HG02763 (cell line): ENCODE measurements at regions not wholly inside any gene's neighbourhood (a gene's known extent, or its start where the extent isn't known, plus 50 kb on each side); places are given as distances from the start of the nearest gene placed in this dataset.
"Not testable (repeated sequence)": the region's sequence is repeated elsewhere in the genome, so short reads cannot be mapped to it uniquely, and the experiment has no call there.

Source experiments
- ATAC-seq: cut with Tn5 transposase; IDR thresholded peaks from one replicate; pipeline ENCODE4 v1.9.1; 2021; ENCODE audit warnings: mild to moderate bottlenecking, moderate library complexity; ENCODE audit not compliant: unreplicated experiment

- ATAC-seq, result no peak
These were observed 220.2 kb upstream of the NBEA start for GRCh38 chr13:34721631-34722595.

GRCh38 chr13:34722922-34723321, 219.1 kb upstream of the NBEA start:
- no peak for ATAC-seq

- ATAC-seq, result no peak
These were observed 211.1 kb upstream of the NBEA start for GRCh38 chr13:34730961-34731360.

DNA sequence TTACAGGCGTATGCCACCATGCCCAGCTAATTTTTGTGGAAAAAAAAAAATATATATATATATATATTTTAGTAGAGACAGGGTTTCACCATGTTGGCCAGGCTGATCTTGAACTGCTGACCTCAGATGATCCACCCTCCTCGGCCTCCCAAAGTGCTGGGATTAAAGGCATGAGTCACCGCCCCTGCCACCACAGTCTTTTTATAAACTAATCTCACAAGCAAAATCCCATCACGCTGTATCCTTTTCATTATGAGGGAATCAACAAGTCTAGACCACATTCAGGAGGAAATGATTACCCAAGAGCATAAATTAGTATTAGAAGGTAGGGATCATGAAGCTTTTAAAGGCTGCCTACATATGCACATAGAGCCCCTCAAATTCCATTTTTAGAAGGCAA, 210.6 kb upstream of the NBEA start:
- no peak for ATAC-seq

GRCh38 chr13:34733721-34734120, 208.3 kb upstream of the NBEA start:
- no peak for ATAC-seq

- no peak for ATAC-seq
These were observed 207.1 kb upstream of the NBEA start for GRCh38 chr13:34734932-34735331.

GRCh38 chr13:34738254-34738992, 203.6 kb upstream of the NBEA start:
- ATAC-seq, result no peak

DNA sequence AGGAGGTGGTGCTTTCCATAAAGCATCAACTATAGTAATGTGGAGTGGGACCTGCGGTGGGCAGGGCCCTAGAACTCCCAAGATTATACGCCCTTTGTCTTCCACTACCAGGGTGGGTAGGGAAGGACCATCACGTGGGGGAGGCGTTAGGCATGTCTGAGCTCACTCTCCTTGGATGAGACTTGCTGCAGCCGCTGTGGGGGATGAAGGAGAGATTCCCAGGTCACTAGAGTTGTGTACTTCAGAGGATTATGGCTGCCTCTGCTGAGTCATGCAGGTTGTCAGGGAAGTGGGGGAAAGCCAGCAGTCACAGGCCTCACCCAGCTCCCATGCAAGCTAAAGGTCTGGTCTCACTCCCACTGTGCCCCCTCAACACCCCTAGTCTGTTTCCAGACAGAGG, 195.0 kb upstream of the NBEA start:
- not testable (repeated sequence) for ATAC-seq

DNA sequence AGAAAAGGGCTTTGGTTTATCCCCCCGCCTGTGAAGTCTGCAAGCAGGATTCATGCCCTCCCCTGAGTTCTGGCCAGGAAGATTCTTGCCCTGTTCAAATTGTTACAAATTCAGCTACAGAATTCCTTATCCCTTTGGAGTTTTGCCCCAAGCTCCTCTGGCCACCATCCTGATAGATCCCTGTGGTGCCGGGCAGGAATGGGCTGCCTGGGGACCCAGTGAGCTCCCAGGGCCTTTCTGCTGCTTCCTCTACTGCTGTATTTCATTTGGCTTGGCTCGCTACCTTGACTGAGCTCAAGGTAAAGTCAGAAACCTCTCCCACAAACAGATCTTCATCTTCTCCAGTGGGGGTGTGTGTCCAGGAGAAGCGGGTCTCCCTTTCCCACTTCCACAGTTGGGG, 194.6 kb upstream of the NBEA start:
- no peak for ATAC-seq

GRCh38 chr13:34748073-34748472, 194.0 kb upstream of the NBEA start:
- ATAC-seq, result peak; percentile 47

- ATAC-seq, result no peak
These were observed 193.5 kb upstream of the NBEA start for GRCh38 chr13:34748596-34748995.

- ATAC-seq, result no peak
These were observed 193.0 kb upstream of the NBEA start for GRCh38 chr13:34749046-34749445.

- ATAC-seq, result no peak
These were observed 191.8 kb upstream of the NBEA start for GRCh38 chr13:34750078-34750931.

DNA sequence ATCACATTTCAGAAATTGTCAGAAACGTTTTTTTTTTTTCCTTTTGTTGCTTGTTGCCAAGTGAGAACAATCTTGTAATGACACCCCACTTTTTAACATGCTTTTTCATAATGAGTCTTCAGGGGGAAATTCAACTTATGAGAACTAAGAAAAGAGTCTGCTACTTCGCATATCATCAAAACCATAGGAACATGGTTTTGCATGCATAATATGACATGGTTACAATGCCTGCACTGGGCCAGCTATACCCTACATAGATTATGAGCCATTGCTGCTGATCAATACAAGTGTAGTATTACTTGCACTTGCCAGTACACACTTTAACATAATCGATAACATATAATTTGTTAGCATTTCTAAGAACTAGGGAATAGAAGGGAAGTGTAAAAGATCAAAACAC, 191.0 kb upstream of the NBEA start:
- no peak for ATAC-seq

DNA sequence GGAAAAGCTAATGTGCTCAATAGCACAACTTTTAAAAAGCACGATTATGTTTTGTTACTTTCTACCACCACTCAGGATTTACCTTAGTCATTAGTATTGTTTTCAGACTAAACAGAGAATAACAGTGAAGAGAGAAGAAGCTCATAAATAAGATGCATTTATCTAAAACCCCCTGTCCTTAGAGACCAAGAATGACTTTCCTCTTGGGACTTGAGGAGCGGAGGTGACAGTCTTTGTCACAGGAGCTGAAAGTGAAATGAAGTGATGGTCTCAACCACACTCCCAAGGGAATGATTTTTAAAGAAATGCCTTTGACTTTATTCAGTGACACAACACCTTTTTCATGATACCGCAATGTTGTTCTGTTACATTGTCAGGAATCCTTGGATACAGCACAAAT, 190.6 kb upstream of the NBEA start:
- ATAC-seq, result no peak

GRCh38 chr13:34752283-34752960, 189.6 kb upstream of the NBEA start:
- no peak for ATAC-seq

DNA sequence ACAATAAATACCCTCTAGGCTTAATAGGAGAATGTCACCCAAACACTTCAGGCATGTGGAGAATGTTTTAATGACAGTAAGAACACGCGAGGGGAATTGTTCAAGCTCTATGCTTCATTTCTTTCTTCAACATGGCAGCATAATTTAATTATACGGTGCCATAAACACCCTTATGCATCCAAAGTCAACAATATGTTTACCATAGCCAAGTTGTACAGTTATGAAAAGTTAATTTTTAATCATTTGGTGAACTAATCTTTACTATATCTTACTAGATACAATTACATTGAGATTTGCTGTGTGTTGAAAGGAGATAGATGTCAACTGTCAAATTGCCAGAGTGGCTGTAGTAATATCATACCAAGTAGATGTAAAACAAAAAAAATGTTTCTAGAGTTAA, 185.9 kb upstream of the NBEA start:
- ATAC-seq, result no peak

GRCh38 chr13:34756572-34756971, 185.5 kb upstream of the NBEA start:
- ATAC-seq, result no peak

DNA sequence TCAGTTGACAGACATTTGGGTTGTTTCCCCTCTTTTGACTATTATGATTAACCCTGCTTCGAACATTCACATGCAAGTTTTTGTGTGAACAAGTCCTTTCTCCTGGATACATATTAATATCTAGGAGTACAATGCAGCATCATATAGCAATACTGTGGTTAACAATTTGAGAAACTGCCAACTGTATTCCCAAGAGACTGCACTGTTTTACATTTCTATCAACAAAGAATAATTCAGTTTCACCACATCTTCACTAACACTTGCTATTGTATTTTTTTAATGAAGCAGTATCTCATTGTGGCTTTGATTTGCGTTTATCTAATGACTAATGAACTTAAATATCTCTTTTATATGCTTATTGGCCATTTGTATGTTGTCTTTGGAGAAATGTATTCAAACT, 184.6 kb upstream of the NBEA start:
- no peak for ATAC-seq

GRCh38 chr13:34758628-34759027, 183.4 kb upstream of the NBEA start:
- ATAC-seq, result no peak

GRCh38 chr13:34762312-34762711, 179.8 kb upstream of the NBEA start:
- no peak for ATAC-seq
